Natural killer cell (primary cell): ENCODE measurements at regions not wholly inside any gene's neighbourhood (a gene's known extent, or its start where the extent isn't known, plus 50 kb on each side); places are given as distances from the start of the nearest gene placed in this dataset.
"Not testable (repeated sequence)": the region's sequence is repeated elsewhere in the genome, so short reads cannot be mapped to it uniquely, and the experiment has no call there.

ENCODE experiments used
- ATAC-seq, 3 donors: fragments of 150-1000 bp in 2 of 3; fragments of 200-7000 bp in 1 of 3; cut with Tn5 transposase; 1 replicate in 1 of 3; 2 replicates in 2 of 3; pipeline ENCODE4 v1.10.0; 2021; ENCODE audit warnings: mild to moderate bottlenecking in 2 of 3, moderate library complexity in 2 of 3
- DNase-seq, 2 donors: peaks; one replicate each; pipeline versions ENCODE4 v3.0.0 to v3.0.0-alpha.2; 2013 to 2021; ENCODE audit warnings: mixed read lengths in 1 of 2
- H3K27ac ChIP-seq: one replicate; pipeline ENCODE4 v1.5.1; 2013; ENCODE audit warnings: mild to moderate bottlenecking, low read length
- H3K27me3 ChIP-seq: one replicate; pipeline ENCODE4 v1.6.1; 2013; ENCODE audit warnings: low read length; ENCODE audit not compliant: control insufficient read depth, insufficient read depth
- H3K36me3 ChIP-seq: one replicate; pipeline ENCODE4 v1.6.1; 2013; ENCODE audit warnings: low read length; ENCODE audit not compliant: control insufficient read depth, insufficient read depth
- H3K4me1 ChIP-seq: one replicate; pipeline ENCODE4 v1.6.1; 2013; ENCODE audit warnings: low read length; ENCODE audit not compliant: control insufficient read depth, insufficient read depth
- H3K4me3 ChIP-seq: one replicate; pipeline ENCODE4 v1.5.1; 2013; ENCODE audit warnings: low read length
- H3K9me3 ChIP-seq: one replicate; pipeline ENCODE4 v1.6.1; 2013; ENCODE audit warnings: low read length; ENCODE audit not compliant: control insufficient read depth, insufficient read depth
- H3K27ac Mint-ChIP-seq, 2 donors: one replicate each; pipeline ENCODE4 v1.8.0; 2022; ENCODE audit warnings: mild to moderate bottlenecking in 2 of 2, mixed read lengths in 2 of 2, moderate library complexity in 1 of 2
- H3K27me3 Mint-ChIP-seq, 2 donors: one replicate each; pipeline ENCODE4 v1.8.0; 2022; ENCODE audit warnings: low read depth in 2 of 2, mixed read lengths in 2 of 2
- H3K36me3 Mint-ChIP-seq: one replicate; pipeline ENCODE4 v1.8.0; 2022; ENCODE audit warnings: mixed read lengths
- H3K4me1 Mint-ChIP-seq, 2 donors: one replicate each; pipeline ENCODE4 v1.8.0; 2022; ENCODE audit warnings: mixed read lengths in 2 of 2
- H3K4me3 Mint-ChIP-seq: one replicate; pipeline ENCODE4 v1.8.0; 2022; ENCODE audit warnings: mild to moderate bottlenecking, moderate library complexity, mixed read lengths
- H3K9me3 Mint-ChIP-seq, 2 donors: one replicate each; pipeline ENCODE4 v1.8.0; 2022; ENCODE audit warnings: mixed read lengths in 2 of 2
- WGBS: methylation state at CpG from one replicate; pipeline ENCODE4 v1.1.7; 2013; ENCODE audit warnings: missing lambda C conversion rate; ENCODE audit not compliant: insufficient coverage; 5-methylcytosine and 5-hydroxymethylcytosine counted together
- intact Hi-C: fragments of 100-400 bp; cut with micrococcal nuclease; formaldehyde crosslinking; loops from one replicate; pipeline ENCODE4 v1.14.2; 2022
- TF ChIP-seq, protein P1 (sequence below): fragments of 200-600 bp; IDR thresholded peaks from one replicate; pipeline ENCODE4 v1.8.0; 2022; ENCODE audit warnings: antibody characterized with exemption

DNA sequence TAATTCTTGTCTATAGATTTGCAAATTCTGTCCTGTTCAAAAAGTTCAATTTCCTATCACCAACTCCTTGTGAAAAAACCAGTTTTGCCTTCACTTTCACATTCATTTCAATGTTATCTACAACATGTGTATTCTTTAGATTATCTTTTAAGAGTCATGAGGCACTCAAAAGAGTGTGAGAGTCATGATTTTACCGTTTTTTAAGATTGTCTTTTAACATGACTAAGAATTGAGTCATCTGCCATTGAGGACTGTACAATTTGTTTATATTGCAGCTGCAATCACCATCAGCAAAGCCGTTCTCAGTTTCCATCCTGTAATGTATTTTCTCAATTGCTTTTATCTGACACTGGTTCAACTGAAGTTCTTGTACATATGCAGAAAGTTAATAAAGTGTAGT lies 275.8 kb downstream of the LNPK start:
- H3K4me3 Mint-ChIP-seq: no peak overlapping the region
- Histone ChIP-seq H3K4me1 (no peaks in the 10 kb centered on the region), H3K27ac (no peak overlapping the region), H3K9me3 (no peaks in the 10 kb centered on the region), H3K36me3 (no peaks in the 10 kb centered on the region), H3K27me3 (no peaks in the 10 kb centered on the region), H3K4me3 (no peak overlapping the region)
- H3K27me3 Mint-ChIP-seq: peaks cover 0 to 7% of the 10 kb centered on the region in 2 donors
- TF ChIP-seq, protein P1, sequence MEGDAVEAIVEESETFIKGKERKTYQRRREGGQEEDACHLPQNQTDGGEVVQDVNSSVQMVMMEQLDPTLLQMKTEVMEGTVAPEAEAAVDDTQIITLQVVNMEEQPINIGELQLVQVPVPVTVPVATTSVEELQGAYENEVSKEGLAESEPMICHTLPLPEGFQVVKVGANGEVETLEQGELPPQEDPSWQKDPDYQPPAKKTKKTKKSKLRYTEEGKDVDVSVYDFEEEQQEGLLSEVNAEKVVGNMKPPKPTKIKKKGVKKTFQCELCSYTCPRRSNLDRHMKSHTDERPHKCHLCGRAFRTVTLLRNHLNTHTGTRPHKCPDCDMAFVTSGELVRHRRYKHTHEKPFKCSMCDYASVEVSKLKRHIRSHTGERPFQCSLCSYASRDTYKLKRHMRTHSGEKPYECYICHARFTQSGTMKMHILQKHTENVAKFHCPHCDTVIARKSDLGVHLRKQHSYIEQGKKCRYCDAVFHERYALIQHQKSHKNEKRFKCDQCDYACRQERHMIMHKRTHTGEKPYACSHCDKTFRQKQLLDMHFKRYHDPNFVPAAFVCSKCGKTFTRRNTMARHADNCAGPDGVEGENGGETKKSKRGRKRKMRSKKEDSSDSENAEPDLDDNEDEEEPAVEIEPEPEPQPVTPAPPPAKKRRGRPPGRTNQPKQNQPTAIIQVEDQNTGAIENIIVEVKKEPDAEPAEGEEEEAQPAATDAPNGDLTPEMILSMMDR: no peak
- H3K36me3 Mint-ChIP-seq: no peaks in the 10 kb centered on the region
- DNase-seq: no peak
- peaks cover 0 to 7% of the 10 kb centered on the region in 2 donors for H3K9me3 Mint-ChIP-seq
- no peak for ATAC-seq
- H3K4me1 Mint-ChIP-seq: no peaks in the 10 kb centered on the region
- WGBS: 81% methylated on average over 2 of the region's 2 CpGs
- intact Hi-C loops: no loop called here
- H3K27ac Mint-ChIP-seq: no peak overlapping the region

DNA sequence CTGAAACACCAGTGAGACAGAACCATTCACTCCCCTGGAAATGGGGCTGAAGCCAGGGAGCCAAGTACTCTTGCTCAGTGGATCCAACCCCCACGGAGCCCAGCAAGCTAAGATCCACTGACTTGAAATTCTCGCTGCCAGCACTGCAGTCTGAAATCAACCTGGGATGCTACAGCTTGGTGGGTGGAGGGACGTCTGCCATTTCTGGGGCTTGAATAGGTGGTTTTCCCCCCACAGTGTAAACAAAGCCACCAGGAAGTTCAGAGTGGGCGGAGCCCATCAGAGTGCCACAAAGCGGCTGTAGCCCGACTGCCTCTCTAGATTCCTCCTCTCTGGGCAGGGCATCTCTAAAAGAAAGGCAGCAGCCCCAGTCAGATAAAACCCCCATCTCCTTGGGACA lies 292.8 kb downstream of the LNPK start:
- Mint-ChIP-seq H3K27me3 (peaks cover 11 to 18% of the 10 kb centered on the region in 2 donors), H3K27ac (no peak overlapping the region), H3K4me1 (no peaks in the 10 kb centered on the region), H3K4me3 (no peak overlapping the region), H3K9me3 (no peaks in the 10 kb centered on the region), H3K36me3 (no peaks in the 10 kb centered on the region)
- DNase-seq (no peak), ATAC-seq (no peak)
- WGBS: 81% methylated on average over 6 of the region's 6 CpGs
- Histone ChIP-seq H3K4me1 (no peaks in the 10 kb centered on the region), H3K27me3 (no peaks in the 10 kb centered on the region), H3K27ac (no peak overlapping the region), H3K4me3 (no peak overlapping the region), H3K9me3 (no peaks in the 10 kb centered on the region), H3K36me3 (no peaks in the 10 kb centered on the region)
- intact Hi-C loops: no loop called here
- TF ChIP-seq, protein P1: no peak

DNA sequence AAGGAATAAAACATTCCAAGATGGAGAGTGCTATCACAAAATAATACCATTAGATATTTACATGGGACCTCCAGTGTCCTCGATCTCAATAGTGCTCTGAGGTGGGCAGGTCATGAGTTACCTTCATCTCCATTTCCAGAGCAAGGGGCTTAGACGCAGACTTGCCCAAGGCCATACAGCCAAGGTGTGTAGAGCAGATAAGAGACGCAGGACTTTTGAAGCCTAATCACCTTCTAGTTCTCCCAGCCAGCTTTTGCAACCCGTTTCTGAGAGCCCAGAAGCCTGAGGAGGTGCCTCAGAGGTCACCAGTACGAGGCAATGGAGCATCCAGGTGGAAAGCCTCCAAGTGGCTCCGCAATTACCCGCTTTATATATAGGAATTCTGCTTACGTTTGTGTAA lies 294.7 kb downstream of the LNPK start:
- intact Hi-C loops: no loop called here
- H3K36me3 ChIP-seq: no peaks in the 10 kb centered on the region
- TF ChIP-seq, protein P1: no peak
- no peak overlapping the region for H3K27ac ChIP-seq
- H3K4me3 ChIP-seq: no peak overlapping the region
- no peaks in the 10 kb centered on the region for H3K9me3 ChIP-seq
- H3K36me3 Mint-ChIP-seq: no peaks in the 10 kb centered on the region
- DNase-seq (no peak), ATAC-seq (no peak)
- H3K4me3 Mint-ChIP-seq: no peak overlapping the region
- H3K4me1 ChIP-seq: no peaks in the 10 kb centered on the region
- no peak overlapping the region for H3K27ac Mint-ChIP-seq
- H3K27me3 Mint-ChIP-seq: peaks cover 11 to 18% of the 10 kb centered on the region in 2 donors
- WGBS: 85% methylated on average over 8 of the region's 8 CpGs
- H3K4me1 Mint-ChIP-seq: no peaks in the 10 kb centered on the region
- H3K27me3 ChIP-seq: no peaks in the 10 kb centered on the region
- no peaks in the 10 kb centered on the region for H3K9me3 Mint-ChIP-seq

- H3K27ac ChIP-seq, intact Hi-C loops, H3K4me3 ChIP-seq, H3K4me1 Mint-ChIP-seq, H3K9me3 ChIP-seq, H3K4me1 ChIP-seq, H3K36me3 Mint-ChIP-seq, H3K27me3 Mint-ChIP-seq, H3K4me3 Mint-ChIP-seq, DNase-seq, H3K27me3 ChIP-seq, ATAC-seq, H3K27ac Mint-ChIP-seq, H3K9me3 Mint-ChIP-seq, H3K36me3 ChIP-seq: not testable (repeated sequence)
- WGBS: 95% methylated on average over 16 of the region's 22 CpGs
These were observed 297.5 kb downstream of the LNPK start for GRCh38 chr2:175704568-175704967.
